Loucy (cell line): ENCODE measurements at regions not wholly inside any gene's neighbourhood (a gene's known extent, or its start where the extent isn't known, plus 50 kb on each side); places are given as distances from the start of the nearest gene placed in this dataset.

Experiments used
- H2AFZ ChIP-seq: fragments of 200-600 bp; sonication (generic); 2 replicates; pipeline ENCODE4 v1.6.0; 2016; ENCODE audit warnings: antibody characterized with exemption, mild to moderate bottlenecking, low read length, moderate library complexity
- H3F3A ChIP-seq: fragments of 200-600 bp; 2 replicates; pipeline ENCODE4 v1.6.0; 2016; ENCODE audit warnings: antibody characterized with exemption, low read depth, mild to moderate bottlenecking
- H3K27me3 ChIP-seq: fragments of 200-600 bp; sonication (generic); 2 replicates; pipeline ENCODE4 v1.6.1; 2014; ENCODE audit warnings: low read length, mild to moderate bottlenecking; ENCODE audit not compliant: insufficient read depth, poor library complexity, severe bottlenecking
- H3K36me3 ChIP-seq: fragments of 200-600 bp; sonication (generic); 2 replicates; pipeline ENCODE4 v1.6.1; 2016; ENCODE audit warnings: low read length; ENCODE audit not compliant: insufficient read depth
- H3K4me1 ChIP-seq: fragments of 200-600 bp; sonication (generic); 2 replicates; pipeline ENCODE4 v1.5.1; 2014; ENCODE audit warnings: low read length, mild to moderate bottlenecking; ENCODE audit not compliant: insufficient read depth, poor library complexity, severe bottlenecking
- H3K4me2 ChIP-seq: fragments of 200-600 bp; sonication (generic); 2 replicates; pipeline ENCODE4 v1.6.0; 2014; ENCODE audit warnings: antibody characterized with exemption, low read length, low read depth, mild to moderate bottlenecking; ENCODE audit not compliant: poor library complexity, severe bottlenecking
- H3K4me3 ChIP-seq: fragments of 200-600 bp; sonication (generic); 2 replicates; pipeline ENCODE4 v1.5.1; 2014; ENCODE audit warnings: low read length, mild to moderate bottlenecking, mixed read lengths; ENCODE audit not compliant: poor library complexity, severe bottlenecking
- H3K79me2 ChIP-seq: fragments of 200-600 bp; sonication (generic); 2 replicates; pipeline ENCODE4 v1.6.1; 2014; ENCODE audit warnings: low read length; ENCODE audit not compliant: insufficient read depth
- H3K9ac ChIP-seq: fragments of 200-600 bp; sonication (generic); 2 replicates; pipeline ENCODE4 v1.6.0; 2014; ENCODE audit warnings: mild to moderate bottlenecking, low read depth, low read length, moderate library complexity; ENCODE audit not compliant: poor library complexity, severe bottlenecking
- H3K9me2 ChIP-seq: fragments of 200-600 bp; sonication (generic); replicated peaks from 2 replicates; pipeline ENCODE4 v1.6.1; 2016; ENCODE audit warnings: low read depth, low read length, mixed read lengths
- H3K9me3 ChIP-seq: fragments of 200-600 bp; sonication (generic); 2 replicates; pipeline ENCODE4 v1.6.1; 2014; ENCODE audit warnings: mild to moderate bottlenecking, antibody characterized with exemption, low read length, low read depth; ENCODE audit not compliant: insufficient read depth
- H4K20me1 ChIP-seq: fragments of 200-600 bp; sonication (generic); 2 replicates; pipeline ENCODE4 v1.6.0; 2014; ENCODE audit warnings: antibody characterized with exemption, low read length, mild to moderate bottlenecking; ENCODE audit not compliant: insufficient read depth, poor library complexity, severe bottlenecking
- CTCF ChIP-seq: fragments of 200-600 bp; sonication (generic); conservative IDR thresholded peaks from 2 replicates; pipeline ENCODE4 v1.5.1; 2014; ENCODE audit warnings: mild to moderate bottlenecking, antibody characterized with exemption, low read length
- EZH2phosphoT487 ChIP-seq: fragments of 200-600 bp; IDR thresholded peaks from 2 replicates; pipeline ENCODE4 v1.6.1; 2018; ENCODE audit warnings: antibody characterized with exemption, mild to moderate bottlenecking, moderate library complexity, borderline replicate concordance

GRCh38 chr13:48591889-48592687 lies 59.2 kb upstream of the RCBTB2 start:
- Histone ChIP-seq H3K9me3 (no peaks in the 10 kb centered on the region), H3F3A (no peaks in the 10 kb centered on the region), H2AFZ (no peak overlapping the region), H4K20me1 (no peaks in the 10 kb centered on the region), H3K4me2 (no peak overlapping the region), H3K79me2 (no peaks in the 10 kb centered on the region), H3K27me3 (no peaks in the 10 kb centered on the region), H3K4me3 (no peak overlapping the region), H3K9ac (no peak overlapping the region), H3K4me1 (peaks cover 5% of the 10 kb centered on the region), H3K36me3 (no peaks in the 10 kb centered on the region), H3K9me2 (no peaks in the 10 kb centered on the region)
- TF ChIP-seq CTCF: no peak
- no peak for TF ChIP-seq EZH2phosphoT487

DNA sequence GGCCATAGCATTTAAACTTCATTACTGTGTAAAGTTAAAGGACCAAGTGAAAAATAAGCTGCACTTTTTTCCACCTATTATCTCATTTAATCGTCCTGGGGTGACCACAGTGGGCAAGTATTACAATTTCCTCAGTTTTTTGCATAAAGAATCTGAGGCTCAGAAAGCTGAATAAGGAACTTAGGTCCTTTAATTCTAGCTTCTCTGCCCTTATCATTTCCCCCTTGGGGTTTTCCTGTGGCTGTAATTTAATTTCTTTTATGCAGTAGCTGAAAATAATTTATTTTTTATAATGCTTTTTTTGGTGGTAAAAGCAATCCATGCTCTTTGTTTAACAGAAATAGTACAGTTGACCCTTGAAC lies 59.8 kb upstream of the RCBTB2 start:
- Histone ChIP-seq H2AFZ (no peak overlapping the region), H3K9ac (no peak overlapping the region), H3K4me3 (no peak overlapping the region), H3K4me1 (peaks cover 5% of the 10 kb centered on the region), H3K27me3 (no peaks in the 10 kb centered on the region), H3K4me2 (no peak overlapping the region), H3K9me2 (no peaks in the 10 kb centered on the region), H3K79me2 (no peaks in the 10 kb centered on the region), H3F3A (no peaks in the 10 kb centered on the region), H3K36me3 (no peaks in the 10 kb centered on the region), H4K20me1 (no peaks in the 10 kb centered on the region), H3K9me3 (no peaks in the 10 kb centered on the region)
- TF ChIP-seq EZH2phosphoT487: no peak

GRCh38 chr13:48593536-48593935 lies 60.2 kb upstream of the CYSLTR2 start:
- Histone ChIP-seq H3K9me2 (no peaks in the 10 kb centered on the region), H3K9ac (no peak overlapping the region), H3F3A (no peaks in the 10 kb centered on the region), H3K4me3 (no peak overlapping the region), H3K79me2 (no peaks in the 10 kb centered on the region), H3K4me2 (no peak overlapping the region), H4K20me1 (no peaks in the 10 kb centered on the region), H3K4me1 (peaks cover 5% of the 10 kb centered on the region), H3K36me3 (no peaks in the 10 kb centered on the region), H3K27me3 (no peaks in the 10 kb centered on the region), H3K9me3 (no peaks in the 10 kb centered on the region), H2AFZ (no peak overlapping the region)
- TF ChIP-seq EZH2phosphoT487 (no peak), CTCF (no peak)
